ENCODE measurements at regions not wholly inside any gene's neighbourhood (a gene's known extent, or its start where the extent isn't known, plus 50 kb on each side); places are given as distances from the start of the nearest gene placed in this dataset.

DNA sequence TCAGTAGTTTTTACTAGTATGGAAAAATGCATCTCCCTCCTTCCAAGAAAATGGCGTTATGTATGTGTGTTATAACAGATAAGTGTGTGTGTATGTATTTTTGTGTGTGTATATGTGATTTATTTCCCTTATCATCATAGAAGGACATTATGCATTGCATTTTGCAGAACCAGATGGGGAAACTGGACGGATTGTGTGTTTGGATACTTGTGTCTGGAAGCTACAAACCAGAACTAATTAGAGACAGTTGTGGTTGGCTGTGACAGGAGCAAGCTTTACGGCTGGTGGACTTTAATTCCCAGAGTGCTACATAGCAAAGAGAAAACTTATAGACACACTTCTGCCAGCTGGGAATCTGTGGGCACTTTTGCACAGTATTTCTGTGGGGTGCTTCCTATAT lies 162.5 kb downstream of the RWDD3 start:
- TF ChIP-seq EZH2phosphoT487 (IDR thresholded peaks at IDR 0.05; ENCODE audit: insufficient read depth, low read depth) (no peak), EZH2 (IDR thresholded peaks at IDR 0.05; ENCODE audit: insufficient read depth, poor library complexity, severe bottlenecking) (no peak)
